ENCODE measurements at regions not wholly inside any gene's neighbourhood (a gene's known extent, or its start where the extent isn't known, plus 50 kb on each side); places are given as distances from the start of the nearest gene placed in this dataset.

- no peak overlapping the region for H3K27ac Mint-ChIP-seq
- no peak overlapping the region for H3K4me3 Mint-ChIP-seq
- H3K9me3 Mint-ChIP-seq, result peaks cover 3% of the 10 kb centered on the region
- TF ChIP-seq CTCF (IDR thresholded peaks at IDR 0.05; ENCODE audit: unreplicated experiment in 3 of 3), result no peak
- peaks cover 10% of the 10 kb centered on the region for H3K4me1 Mint-ChIP-seq
- H3K27me3 Mint-ChIP-seq (ENCODE audit: low read depth), result peaks cover 14% of the 10 kb centered on the region
- no peaks in the 10 kb centered on the region for H3K36me3 Mint-ChIP-seq (ENCODE audit: low read depth)
These were observed 249.3 kb upstream of the AGAP1 start for GRCh38 chr2:235244255-235245220.

- Mint-ChIP-seq H3K4me3 (no peak overlapping the region), H3K27me3 (ENCODE audit: low read depth) (peaks cover 13% of the 10 kb centered on the region), H3K9me3 (peaks cover 6% of the 10 kb centered on the region), H3K36me3 (ENCODE audit: low read depth) (no peaks in the 10 kb centered on the region), H3K4me1 (peaks cover 7% of the 10 kb centered on the region), H3K27ac (no peak overlapping the region)
- TF ChIP-seq CTCF (IDR thresholded peaks at IDR 0.05; ENCODE audit: unreplicated experiment in 3 of 3), result no peak
These were observed 246.8 kb upstream of the AGAP1 start for GRCh38 chr2:235247001-235247400.

- no peak for TF ChIP-seq CTCF (IDR thresholded peaks at IDR 0.05; ENCODE audit: unreplicated experiment in 3 of 3)
- Mint-ChIP-seq H3K27ac (peak overlapping the region; percentile 48 to 86 (median 63)), H3K27me3 (ENCODE audit: low read depth) (no peaks in the 10 kb centered on the region), H3K9me3 (no peaks in the 10 kb centered on the region), H3K4me3 (peak overlapping the region; percentile 14 to 32 (median 24)), H3K4me1 (peaks cover 7% of the 10 kb centered on the region), H3K36me3 (ENCODE audit: low read depth) (no peaks in the 10 kb centered on the region)
These were observed 238.2 kb upstream of the AGAP1 start for GRCh38 chr2:235255693-235256092.

GRCh38 chr2:235257590-235257989 lies 236.3 kb upstream of the AGAP1 start:
- H3K27me3 Mint-ChIP-seq (ENCODE audit: low read depth), result no peaks in the 10 kb centered on the region
- H3K9me3 Mint-ChIP-seq, result no peaks in the 10 kb centered on the region
- no peak overlapping the region for H3K4me3 Mint-ChIP-seq
- H3K36me3 Mint-ChIP-seq (ENCODE audit: low read depth), result no peaks in the 10 kb centered on the region
- no peak overlapping the region for H3K27ac Mint-ChIP-seq
- TF ChIP-seq CTCF (IDR thresholded peaks at IDR 0.05; ENCODE audit: unreplicated experiment in 3 of 3), result no peak
- peaks cover 7% of the 10 kb centered on the region for H3K4me1 Mint-ChIP-seq

GRCh38 chr2:235262750-235263149 lies 231.1 kb upstream of the AGAP1 start:
- Mint-ChIP-seq H3K27me3 (ENCODE audit: low read depth) (peaks cover 13% of the 10 kb centered on the region), H3K36me3 (ENCODE audit: low read depth) (no peaks in the 10 kb centered on the region), H3K27ac (no peak overlapping the region), H3K9me3 (no peaks in the 10 kb centered on the region), H3K4me1 (peaks cover 29% of the 10 kb centered on the region), H3K4me3 (no peak overlapping the region)
- TF ChIP-seq CTCF (IDR thresholded peaks at IDR 0.05; ENCODE audit: unreplicated experiment in 3 of 3), result no peak

Measured in nephron (organoid).